ENCODE measurements at regions not wholly inside any gene's neighbourhood (a gene's known extent, or its start where the extent isn't known, plus 50 kb on each side); places are given as distances from the start of the nearest gene placed in this dataset.

- TF ChIP-seq RARB (CRISPR knock-in tag; IDR thresholded peaks at IDR 0.05) (no peak), CREB5 (CRISPR knock-in tag; IDR thresholded peaks at IDR 0.05; ENCODE audit: low read depth) (no peak), PATZ1 (CRISPR knock-in tag; IDR thresholded peaks at IDR 0.05; ENCODE audit: borderline replicate concordance) (no peak), TSHZ2 (CRISPR knock-in tag; IDR thresholded peaks at IDR 0.05) (no peak), SNAI2 (CRISPR knock-in tag; IDR thresholded peaks at IDR 0.05) (no peak), CSDC2 (CRISPR knock-in tag; IDR thresholded peaks at IDR 0.05) (no peak), ARNTL (CRISPR knock-in tag; IDR thresholded peaks at IDR 0.05; ENCODE audit: borderline replicate concordance, low read depth) (no peak), CSRNP3 (CRISPR knock-in tag; IDR thresholded peaks at IDR 0.05) (no peak), ZNF8 (CRISPR knock-in tag; IDR thresholded peaks at IDR 0.05) (no peak), PPARA (CRISPR knock-in tag; IDR thresholded peaks at IDR 0.05; ENCODE audit: borderline replicate concordance) (no peak), ZC3H10 (CRISPR knock-in tag; IDR thresholded peaks at IDR 0.05) (no peak), ESRRG (CRISPR knock-in tag; IDR thresholded peaks at IDR 0.05) (no peak), POU6F1 (CRISPR knock-in tag; IDR thresholded peaks at IDR 0.05; ENCODE audit: borderline replicate concordance, low read depth) (no peak)
These were observed 165.1 kb upstream of the KCNJ3 start for GRCh38 chr2:154533300-154533940.

Measured in SK-N-SH treated with all-trans-retinoic acid at 6 μM for 48 hours (cell line).